Hematopoietic multipotent progenitor cell treated with erythropoietin and hydrocortisone succinate and interleukin-3 and kit ligand, for 15 days (in vitro differentiated cells): ENCODE measurements at regions not wholly inside any gene's neighbourhood (a gene's known extent, or its start where the extent isn't known, plus 50 kb on each side); places are given as distances from the start of the nearest gene placed in this dataset.
"Not testable (repeated sequence)": the region's sequence is repeated elsewhere in the genome, so short reads cannot be mapped to it uniquely, and the experiment has no call there.

ENCODE experiments used
- DNase-seq: peaks from one replicate; pipeline ENCODE4 v3.0.0-alpha.2; 2015; ENCODE audit warnings: low spot score

DNA sequence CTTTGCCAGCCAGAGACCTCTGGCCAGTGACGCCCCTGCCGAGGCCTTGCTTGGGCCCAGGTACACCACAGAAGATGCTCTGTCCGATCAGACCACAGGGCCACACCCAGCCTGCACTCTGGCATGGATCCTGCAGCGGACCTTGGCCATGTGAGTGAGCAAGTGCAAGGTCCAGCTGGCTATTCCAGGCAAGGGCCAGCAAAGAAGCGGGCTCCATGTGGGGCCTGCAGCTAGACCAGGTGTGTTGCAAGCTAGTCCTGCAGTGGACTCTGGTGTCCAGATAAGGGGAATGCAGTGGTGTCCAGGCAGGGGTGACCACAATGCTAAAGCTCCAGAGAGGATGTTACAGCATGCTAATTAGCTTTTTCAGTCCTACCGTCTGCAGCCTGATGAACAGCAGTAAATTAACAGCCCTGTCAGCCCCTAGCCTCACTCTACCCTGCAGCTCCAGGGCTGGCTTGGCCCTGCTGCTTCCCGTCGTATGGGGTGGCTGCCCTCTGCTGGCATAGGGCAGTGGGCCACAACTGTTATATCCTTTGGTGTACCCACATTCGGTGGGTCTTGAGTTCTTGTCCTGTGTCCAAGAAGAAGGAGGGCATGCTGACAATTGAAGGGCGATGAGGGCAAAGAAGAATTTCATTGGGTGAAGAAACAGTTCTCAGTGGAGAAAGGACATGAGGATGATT, 284.5 kb upstream of the POU5F2 start:
- no peak for DNase-seq

DNA sequence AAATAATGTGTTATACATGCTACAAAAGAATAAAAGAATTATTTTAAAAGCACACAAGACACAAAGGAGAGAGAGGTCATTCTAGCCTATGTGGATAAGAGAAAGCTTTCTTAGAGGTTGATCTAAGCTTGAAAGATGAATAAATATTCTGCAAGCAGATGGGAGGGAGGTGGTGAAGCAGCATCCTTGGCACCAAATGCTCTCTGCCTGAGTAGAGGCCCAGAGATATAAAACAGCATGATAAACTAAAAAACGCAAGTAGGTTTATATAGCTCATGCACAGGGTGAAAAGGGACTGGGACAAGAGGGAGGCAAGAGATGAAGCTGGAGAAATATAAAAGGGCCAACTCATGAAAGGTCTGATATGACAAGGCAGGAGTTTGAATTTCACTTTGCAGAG, 283.2 kb upstream of the POU5F2 start:
- DNase-seq = no peak

DNA sequence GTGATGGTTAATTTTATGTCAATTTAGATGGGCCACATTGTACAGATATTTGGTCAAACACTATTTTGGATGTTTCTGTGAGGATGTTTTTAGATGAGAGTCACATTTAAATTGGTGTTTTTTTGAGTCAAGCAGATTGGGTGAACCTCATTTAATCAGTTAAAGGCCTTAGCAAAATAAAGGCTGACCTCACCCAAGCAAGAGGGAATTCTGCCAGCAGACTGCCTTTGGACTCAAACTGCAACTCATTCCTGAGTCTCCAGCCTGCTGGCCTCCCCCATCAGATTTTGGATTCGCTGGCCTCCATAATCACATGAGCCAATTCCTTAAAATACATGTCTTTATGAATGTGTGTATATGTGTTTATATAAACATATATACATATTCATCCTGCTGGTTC, 282.7 kb upstream of the POU5F2 start:
- no peak for DNase-seq

DNA sequence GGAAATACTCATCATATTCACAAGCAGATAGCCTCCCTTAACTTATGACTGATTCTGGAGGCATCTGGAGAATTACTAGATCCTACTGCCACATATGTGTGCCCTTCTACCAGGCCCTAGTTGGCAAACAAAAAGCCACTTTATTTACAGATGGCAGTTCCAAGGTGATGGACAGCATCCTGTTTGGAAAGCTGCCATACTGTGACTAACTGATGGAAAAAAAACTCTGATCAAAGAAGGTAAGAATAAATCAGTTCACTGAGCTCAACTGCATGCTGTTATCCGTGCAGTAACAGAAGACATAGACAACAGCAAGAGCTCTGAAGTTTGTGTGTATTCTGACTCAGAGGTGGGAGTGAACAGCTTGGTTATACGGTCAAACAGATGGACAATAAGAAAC, 279.8 kb upstream of the POU5F2 start:
- no peak for DNase-seq

DNA sequence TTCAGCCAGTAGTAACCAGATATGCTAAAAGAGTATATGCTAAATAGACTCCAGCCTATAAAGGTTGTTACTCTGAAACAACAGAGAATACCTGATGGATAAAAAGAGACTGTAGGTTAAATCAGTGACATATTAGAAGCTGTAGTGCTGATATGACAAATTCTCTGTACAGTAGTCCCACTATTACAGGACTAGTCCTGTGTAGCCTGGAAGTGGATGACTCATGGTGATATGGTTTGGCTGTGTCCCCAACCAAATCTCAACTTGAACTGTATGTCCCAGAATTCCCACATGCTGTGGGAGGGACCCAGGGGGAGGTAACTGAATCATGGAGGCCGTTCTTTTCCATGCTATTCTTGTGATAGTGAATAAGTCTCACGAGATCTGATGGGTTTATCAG, 276.2 kb upstream of the POU5F2 start:
- DNase-seq = no peak

DNA sequence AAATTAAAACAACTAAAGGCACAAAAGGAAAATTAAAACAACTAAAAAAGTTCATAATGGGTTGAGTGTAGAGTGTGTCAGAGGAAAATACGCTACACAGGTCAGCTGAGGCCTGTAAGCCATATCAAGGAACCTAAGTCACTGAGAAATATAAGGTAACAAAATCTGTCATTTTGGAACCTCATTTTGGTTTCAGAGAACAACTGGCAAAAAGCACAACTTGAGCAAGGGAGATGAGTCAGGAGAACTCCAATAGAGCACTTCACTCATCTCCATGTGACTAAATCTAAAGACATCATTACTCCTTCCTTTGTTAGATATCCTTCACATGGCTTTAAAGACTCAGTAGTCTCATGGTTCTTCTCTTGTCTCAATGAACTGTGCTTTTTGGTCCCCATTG, 269.4 kb upstream of the POU5F2 start:
- no peak for DNase-seq

DNA sequence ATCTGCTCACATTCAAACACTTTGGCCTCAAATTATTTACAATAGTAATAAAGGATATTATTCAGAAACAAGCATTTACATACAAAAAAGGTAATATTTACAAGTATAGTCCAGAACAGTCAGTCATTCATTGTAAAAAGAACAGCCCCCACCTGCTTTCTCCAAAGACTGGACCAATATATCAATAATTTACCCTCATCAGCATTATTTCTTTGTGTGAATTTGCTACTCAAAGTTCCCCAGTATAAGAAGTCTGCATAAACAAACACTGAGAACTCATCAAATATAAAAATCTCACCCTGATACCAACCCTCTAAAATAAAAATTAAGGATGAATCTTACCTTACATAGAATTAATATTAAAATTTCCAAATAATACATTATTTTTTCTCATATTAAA, 267.8 kb upstream of the POU5F2 start:
- no peak for DNase-seq

DNA sequence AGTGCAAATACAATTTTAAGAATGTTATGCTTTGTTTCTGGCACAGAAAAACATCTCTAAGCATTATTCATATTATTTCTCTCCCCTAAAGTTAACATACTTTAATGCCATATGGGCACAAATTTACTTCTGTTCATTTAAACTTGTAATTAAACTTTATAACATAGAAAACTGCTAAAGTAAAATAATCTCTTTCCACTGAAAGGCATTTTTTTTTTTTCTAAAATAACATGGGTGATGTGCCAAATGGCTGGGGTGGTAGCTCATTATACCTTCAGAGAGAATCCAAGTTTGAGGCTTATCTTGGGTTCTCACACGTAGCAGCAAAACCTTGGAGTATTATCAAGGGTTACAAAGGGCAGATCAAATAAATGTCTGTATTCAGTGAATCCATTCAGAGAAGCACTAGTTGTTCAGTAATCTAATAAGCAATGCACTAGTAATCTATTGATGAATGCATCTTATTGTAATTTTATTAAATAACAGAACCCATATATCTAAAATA, 257.6 kb upstream of the POU5F2 start:
- no peak for DNase-seq

DNA sequence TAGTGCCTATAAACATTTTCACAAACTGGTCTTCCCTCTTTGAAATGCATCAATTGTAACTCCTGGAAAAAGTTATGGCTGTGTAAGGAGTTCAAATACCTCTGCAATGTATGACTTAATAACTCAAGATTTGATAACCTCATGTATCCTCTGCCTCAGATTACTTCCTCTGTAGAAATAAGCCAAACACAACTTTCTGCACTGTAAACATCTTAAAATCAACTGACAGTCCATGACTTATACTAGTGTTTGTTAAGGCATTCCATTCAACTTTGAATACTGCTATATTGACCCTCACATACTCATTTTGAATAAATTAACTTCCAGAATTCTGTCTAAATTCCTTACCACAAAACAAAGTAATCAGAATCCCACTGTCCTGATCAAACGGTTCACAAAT, 256.2 kb upstream of the POU5F2 start:
- no peak for DNase-seq

DNA sequence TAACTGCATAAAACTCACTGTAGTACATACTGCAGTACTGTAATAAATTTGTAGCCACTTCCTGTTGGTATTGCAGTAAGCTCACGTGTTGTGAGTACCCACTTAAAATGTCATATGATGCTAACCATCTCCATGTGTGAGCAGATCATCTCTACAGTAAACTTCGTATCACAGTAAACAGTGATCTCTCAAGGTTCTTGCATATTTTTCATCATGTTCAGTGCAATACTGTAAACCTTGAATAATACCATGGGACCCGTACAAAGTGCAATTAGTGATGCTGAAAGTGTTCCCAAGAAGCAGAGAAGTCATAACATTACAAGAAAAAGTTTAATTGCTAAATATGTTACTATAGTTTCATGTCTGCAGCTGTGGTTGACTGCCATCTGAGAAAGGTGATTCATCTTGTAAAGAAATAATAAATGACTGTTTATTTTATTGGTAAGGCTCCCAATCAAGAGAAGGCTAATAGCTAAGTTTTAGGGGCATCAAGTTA, 253.8 kb upstream of the POU5F2 start:
- DNase-seq = no peak

DNA sequence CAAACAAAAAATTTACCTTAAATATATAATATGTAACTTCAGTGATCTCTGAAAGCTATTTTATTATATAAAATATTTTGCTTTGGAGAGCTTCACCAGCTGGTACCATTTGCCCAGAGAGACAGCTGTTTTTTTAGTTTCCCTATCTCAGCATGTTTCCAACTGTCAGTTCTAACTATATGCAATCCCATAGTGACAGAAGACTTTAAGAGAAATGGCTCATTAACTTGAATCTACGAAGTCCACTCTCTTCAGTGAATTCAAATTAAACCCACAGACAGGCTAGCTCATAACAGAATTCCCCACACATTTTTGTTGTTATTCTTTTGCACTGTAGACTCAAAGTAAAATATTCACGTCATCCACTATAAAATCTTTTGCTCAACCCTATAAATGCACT, 251.8 kb upstream of the POU5F2 start:
- DNase-seq = no peak

DNA sequence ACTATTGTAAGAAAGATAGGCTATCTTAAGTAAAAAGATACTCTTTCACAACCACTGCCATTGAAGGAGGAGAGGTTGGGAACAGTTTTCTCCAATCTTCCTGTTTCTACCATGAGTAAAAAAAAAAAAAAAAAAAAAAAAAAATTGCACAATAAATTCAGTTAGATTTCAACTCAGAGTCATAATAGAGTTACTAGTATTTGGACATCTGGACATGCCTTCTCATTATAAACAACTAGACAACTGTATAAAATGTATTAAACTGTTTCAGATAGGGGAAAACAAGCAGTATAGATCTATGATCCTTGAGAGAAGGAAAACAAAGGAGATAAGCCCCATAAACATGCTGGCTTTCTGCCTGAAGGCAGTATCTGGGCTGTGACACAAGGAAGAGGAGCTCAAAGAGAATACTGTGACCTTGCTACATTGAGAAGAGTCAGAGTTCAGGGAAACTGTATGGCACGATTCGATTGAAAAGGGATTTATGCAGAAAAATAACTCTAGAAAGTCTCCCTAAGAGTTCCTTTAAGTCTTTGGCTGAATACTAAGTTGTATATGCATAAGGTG, 249.2 kb upstream of the POU5F2 start:
- DNase-seq = no peak

DNA sequence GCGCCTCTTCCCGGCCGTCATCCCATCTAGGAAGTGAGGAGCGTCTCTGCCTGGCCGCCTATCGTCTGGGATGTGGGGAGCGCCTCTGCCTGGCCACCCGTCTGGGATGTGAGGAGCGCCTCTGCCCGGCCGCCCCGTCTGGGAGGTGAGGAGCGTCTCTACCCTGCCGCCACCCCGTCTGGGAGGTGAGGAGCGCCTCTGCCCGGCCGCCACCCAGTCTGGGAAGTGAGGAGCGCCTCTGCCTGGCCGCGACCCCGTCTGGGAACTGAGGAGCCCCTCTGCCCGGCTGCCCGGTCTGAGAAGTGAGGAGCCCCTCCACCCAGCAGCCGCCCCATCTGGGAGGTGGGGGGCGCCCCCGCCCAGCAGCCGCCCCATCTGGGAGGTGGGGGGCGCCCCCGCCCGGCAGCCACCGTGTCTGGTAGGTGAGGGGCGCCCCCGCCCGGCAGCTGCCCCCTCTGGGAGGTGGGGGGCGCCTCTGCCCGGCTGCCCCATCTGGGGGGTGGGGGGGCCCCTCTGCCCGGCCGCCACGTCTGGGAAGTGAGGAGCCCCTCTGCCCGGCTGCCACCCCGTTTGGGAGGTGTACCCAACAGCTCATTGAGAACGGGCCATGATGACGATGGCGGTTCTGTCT, 244.7 kb upstream of the POU5F2 start:
- not testable (repeated sequence) for DNase-seq

DNA sequence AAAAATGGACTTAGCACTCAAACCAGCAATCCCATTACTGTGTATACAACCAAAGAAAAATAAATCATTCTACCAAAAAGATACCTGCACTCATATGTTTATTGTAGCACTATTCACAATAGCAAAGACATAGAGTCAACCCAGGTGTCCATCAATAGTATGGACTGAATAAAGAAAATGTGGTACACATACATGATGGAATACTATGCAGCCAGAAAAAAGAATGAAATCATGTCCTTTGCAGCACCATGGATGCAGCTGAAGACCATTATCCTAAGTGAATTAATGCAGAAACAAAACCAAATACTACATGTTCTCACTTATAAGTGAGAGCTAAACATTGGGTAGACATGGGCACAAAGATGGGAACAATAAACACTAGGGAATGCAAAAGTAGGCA, 236.8 kb upstream of the POU5F2 start:
- DNase-seq = no peak

DNA sequence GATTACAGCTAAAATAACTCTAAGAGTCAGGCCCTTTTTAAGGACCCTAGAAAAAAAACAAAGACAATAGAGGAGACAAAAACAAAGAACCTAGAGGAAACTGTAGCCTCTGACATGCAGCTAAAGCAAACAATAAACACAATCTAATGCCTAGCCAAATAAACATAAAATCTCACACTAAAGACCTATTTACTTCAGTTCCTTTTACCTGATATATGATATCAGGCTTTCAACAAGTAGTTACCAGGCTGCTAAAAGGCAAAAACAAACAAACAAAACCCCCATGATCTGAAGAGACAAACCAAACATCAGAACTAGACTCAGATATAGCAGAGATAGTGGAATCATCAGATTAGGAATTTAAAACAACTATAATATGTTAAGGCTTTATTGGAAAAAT, 226.5 kb upstream of the POU5F2 start:
- DNase-seq = no peak

DNA sequence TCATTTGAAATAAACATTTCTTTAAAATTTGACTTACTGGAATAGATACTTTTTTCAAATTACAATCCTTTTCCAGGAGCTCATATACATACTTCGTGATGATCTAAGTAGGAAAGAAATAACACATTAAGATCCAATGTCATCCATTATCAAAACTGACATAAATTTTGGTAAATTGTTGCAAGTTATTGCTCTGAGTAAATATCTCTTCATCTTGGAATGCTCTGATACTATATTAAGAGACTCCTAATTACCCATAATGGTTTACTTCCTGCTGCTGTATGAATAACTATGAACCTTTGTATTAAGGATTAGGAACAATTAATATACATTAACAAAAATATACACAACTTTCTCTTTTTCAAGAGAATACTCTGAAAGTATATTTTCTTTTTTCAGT, 223.0 kb upstream of the POU5F2 start:
- no peak for DNase-seq

DNA sequence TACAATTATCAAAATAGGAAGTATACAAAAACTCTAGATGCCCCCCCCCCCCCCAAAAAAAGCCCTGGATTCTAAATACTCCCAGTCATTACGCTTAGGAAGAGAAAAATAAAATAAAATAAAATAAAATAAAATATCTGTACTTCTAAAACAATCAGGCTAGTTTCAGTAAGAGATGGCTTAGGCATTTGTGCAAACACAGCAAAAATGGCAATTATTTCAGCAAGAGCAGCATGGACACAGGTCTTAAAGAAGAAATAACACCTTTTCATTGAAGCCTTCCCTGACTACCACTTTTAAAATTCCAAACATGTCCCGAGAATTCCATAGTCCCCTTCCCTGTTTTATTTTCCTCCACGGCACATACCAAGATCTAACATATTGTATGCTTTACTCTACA, 218.6 kb upstream of the POU5F2 start:
- DNase-seq = no peak

DNA sequence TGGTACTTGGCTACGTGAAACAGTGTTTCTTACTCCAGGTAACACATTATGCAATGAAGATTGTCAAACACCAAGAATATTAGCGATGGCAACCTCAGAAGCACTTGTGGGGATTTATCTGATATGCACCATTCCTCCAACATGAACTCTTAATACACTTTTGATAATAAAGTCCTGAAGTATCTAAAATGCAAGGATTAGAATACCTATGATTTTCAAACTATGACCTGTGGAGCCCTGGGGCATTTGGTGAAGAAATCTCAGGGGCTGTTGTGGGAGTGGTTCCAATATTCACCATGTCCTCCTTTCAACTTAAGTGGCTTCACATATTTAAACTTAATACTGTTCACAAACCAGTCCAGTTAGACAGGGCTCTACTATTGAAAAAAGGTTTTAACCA, 214.6 kb upstream of the POU5F2 start:
- no peak for DNase-seq

DNA sequence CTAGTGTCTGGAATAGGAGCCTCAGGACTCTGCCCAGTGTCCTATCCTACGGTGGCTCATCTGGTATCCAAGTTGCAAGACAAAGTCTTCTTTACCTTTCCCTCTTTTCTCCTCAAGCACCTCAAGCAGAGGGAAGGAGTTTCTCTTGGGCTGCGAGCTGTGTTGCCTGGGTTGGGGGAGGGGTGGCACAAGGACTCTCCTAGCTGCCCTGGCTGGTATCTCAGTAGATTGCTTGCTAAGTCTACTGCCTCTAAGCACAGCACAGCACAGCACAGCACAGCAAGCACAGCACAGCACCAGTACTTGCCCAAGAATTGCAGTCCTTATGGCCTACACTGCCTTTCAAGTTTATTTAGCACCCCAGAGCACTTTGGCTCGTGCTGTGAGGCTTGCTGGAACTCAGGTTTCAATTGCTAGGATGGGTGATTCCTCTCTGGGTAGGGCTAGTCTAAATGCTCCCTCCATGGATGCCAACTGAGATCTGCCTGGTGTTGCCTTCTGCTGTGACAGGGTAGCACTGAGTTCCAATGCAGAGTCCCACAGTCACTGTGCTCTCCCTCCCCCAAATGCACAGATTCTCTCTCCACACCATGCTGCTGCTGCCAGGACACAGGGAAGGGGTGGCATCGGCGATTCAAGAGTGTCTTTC, 213.1 kb upstream of the POU5F2 start:
- no peak for DNase-seq

DNA sequence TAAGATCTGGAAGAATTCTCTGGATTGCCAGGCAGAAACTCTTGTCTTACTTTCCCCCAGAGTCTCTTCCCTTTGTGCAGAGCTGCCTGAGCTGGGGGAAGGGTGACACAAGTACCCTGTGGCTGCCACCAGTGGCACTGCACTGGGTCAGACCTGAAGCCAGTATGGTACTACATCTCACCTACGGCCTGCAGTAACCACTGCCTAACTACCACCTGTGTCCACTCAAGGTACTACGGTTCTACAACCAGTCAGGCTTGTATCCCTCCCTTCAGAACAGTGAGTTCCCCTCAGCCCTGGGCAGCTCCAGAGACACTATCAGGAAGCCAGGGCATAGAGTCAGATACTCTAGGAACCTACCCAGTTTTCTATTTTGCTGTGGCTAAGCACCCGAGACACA, 212.0 kb upstream of the POU5F2 start:
- DNase-seq = no peak

DNA sequence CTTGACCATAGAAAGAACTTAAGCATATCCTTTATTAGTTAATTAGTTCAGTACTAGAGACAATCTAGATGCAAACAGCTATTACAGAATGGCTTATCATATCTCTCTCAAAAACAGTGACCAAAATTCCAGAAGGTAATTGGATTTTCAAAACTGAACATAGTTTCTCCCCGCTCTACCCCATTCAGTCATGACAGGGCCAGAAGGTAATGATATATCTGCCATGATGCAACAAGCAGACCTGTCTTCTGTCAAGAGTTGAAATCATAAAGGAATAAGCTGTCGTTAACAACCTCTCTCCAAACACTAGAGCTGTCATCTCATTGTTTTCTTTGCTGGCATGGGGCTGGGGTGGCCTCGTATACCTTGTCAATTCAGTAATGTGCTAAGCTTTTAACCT, 200.5 kb upstream of the POU5F2 start:
- DNase-seq = no peak

DNA sequence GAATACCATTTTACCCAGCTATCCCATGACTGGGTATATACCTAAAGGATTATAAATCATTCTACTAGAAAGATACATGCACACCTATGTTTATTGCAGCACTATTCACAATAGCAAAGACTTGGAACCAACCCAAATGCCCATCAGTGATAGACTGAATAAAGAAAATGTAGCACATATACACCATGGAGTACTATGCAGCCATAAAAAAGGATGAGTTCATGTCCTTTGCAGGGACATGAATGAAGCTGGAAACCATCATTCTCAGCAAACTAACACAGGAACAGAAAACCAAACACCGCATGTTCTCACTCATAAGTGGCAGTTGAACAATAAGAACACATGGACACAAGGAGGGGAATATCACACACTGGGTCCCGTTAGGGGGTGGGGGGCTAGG, 191.9 kb upstream of the POU5F2 start:
- DNase-seq = not testable (repeated sequence)

DNA sequence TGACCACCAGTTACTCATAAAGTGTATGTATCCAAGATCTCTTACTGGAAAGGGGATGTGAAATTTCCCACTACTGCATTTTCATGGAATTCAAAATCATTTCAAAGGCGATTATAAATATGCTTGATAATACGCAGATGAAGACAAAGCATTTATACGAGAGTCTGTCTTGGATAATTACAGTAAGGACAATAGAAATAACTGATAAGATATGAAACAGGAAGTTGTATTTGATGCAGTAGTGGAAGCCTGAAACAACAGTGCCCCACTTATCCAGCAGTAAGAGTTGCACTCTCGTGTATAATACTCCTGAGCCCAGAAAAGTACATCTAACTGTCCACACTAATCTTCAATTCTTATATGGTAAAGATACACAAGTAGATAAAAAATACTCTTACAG, 188.7 kb upstream of the POU5F2 start:
- DNase-seq = no peak
